A673 (cell line): ENCODE measurements at regions not wholly inside any gene's neighbourhood (a gene's known extent, or its start where the extent isn't known, plus 50 kb on each side); places are given as distances from the start of the nearest gene placed in this dataset.
"Not testable (repeated sequence)": the region's sequence is repeated elsewhere in the genome, so short reads cannot be mapped to it uniquely, and the experiment has no call there.

Experiments
- EZH2 ChIP-seq: fragments of 200-600 bp; sonication (generic); IDR thresholded peaks from 2 replicates; pipeline ENCODE4 v1.6.1; 2017; ENCODE audit warnings: borderline replicate concordance, low read depth, mild to moderate bottlenecking, mixed read lengths, antibody characterized with exemption, low read length; ENCODE audit not compliant: poor library complexity, severe bottlenecking
- TF ChIP-seq, protein P1 (sequence below): fragments of 300-800, 200-600 bp; sonication (generic); conservative IDR thresholded peaks from 2 replicates; pipeline ENCODE4 v1.5.1; 2017; ENCODE audit warnings: low read depth, mild to moderate bottlenecking, antibody characterized with exemption, low read length, moderate library complexity, mixed read lengths

DNA sequence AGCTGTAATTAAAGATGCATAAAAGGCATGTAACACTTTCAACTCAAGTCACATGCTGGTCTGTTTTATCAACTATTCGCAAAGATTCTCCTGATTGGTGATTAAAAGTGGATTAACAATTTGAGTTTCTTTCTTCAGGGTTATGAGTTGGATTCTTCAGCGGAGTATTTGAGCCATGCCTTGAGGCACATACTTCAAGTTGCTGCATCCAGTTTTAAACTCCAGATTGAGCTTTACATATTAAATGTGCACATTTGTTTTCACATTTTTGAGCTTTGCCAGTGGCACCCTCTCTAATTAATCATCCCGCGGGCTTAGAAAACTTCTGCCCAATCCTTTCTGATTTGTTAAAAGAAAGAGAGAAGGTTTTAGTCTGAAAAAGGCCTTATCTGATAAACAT lies 654.5 kb downstream of the PRIM2 start:
- TF ChIP-seq, protein P1, sequence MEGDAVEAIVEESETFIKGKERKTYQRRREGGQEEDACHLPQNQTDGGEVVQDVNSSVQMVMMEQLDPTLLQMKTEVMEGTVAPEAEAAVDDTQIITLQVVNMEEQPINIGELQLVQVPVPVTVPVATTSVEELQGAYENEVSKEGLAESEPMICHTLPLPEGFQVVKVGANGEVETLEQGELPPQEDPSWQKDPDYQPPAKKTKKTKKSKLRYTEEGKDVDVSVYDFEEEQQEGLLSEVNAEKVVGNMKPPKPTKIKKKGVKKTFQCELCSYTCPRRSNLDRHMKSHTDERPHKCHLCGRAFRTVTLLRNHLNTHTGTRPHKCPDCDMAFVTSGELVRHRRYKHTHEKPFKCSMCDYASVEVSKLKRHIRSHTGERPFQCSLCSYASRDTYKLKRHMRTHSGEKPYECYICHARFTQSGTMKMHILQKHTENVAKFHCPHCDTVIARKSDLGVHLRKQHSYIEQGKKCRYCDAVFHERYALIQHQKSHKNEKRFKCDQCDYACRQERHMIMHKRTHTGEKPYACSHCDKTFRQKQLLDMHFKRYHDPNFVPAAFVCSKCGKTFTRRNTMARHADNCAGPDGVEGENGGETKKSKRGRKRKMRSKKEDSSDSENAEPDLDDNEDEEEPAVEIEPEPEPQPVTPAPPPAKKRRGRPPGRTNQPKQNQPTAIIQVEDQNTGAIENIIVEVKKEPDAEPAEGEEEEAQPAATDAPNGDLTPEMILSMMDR: not testable (repeated sequence)
- not testable (repeated sequence) for TF ChIP-seq EZH2
